BE2C (cell line): ENCODE measurements at regions not wholly inside any gene's neighbourhood (a gene's known extent, or its start where the extent isn't known, plus 50 kb on each side); places are given as distances from the start of the nearest gene placed in this dataset.

Experiments
- DNase-seq: peaks from one replicate; pipeline ENCODE4 v3.0.0-alpha.2; 2020
- H3K27me3 ChIP-seq: fragments of 250-450 bp; sonication (Bioruptor Pico); 2 replicates; pipeline ENCODE4 v1.5.1; 2020; ENCODE audit warnings: mild to moderate bottlenecking
- H3K36me3 ChIP-seq: fragments of 250-450 bp; sonication (Bioruptor Pico); 2 replicates; pipeline ENCODE4 v1.5.1; 2020; ENCODE audit warnings: mild to moderate bottlenecking
- H3K4me1 ChIP-seq: fragments of 250-450 bp; sonication (Bioruptor Pico); 2 replicates; pipeline ENCODE4 v1.5.1; 2020
- H3K4me3 ChIP-seq: 2 replicates; pipeline ENCODE4 v1.5.1; 2011; ENCODE audit warnings: low read depth, low read length
- H3K9me3 ChIP-seq: fragments of 250-450 bp; sonication (Bioruptor Pico); 2 replicates; pipeline ENCODE4 v1.5.1; 2020
- TF ChIP-seq, protein P1 (sequence below): IDR thresholded peaks from 2 replicates; pipeline ENCODE4 v1.5.1; 2012; ENCODE audit warnings: mild to moderate bottlenecking, low read depth, low read length

DNA sequence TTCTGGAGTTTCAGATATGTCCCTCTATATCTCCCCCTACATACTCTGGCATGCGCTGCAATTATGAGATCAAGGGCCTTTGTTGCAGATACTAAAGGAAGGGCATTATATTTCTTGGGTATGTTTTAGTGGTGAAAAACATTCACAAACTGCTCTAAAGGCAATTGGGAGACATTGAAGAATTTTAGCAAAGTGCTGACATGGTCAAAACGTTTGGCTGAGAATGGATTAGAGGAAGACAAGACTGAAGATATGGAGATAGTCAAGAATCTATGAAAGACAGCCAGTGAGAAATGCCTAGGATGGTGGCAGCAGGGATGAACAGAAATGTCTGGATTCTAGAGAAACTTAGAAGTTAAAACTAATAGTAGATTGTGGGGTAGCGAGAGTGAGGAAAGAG, 104.5 kb upstream of the CABCOCO1 start:
- Histone ChIP-seq H3K4me1 (no peaks in the 10 kb centered on the region), H3K36me3 (no peaks in the 10 kb centered on the region), H3K27me3 (no peaks in the 10 kb centered on the region), H3K4me3 (no peak overlapping the region), H3K9me3 (no peaks in the 10 kb centered on the region)
- DNase-seq, result no peak
- TF ChIP-seq, protein P1, sequence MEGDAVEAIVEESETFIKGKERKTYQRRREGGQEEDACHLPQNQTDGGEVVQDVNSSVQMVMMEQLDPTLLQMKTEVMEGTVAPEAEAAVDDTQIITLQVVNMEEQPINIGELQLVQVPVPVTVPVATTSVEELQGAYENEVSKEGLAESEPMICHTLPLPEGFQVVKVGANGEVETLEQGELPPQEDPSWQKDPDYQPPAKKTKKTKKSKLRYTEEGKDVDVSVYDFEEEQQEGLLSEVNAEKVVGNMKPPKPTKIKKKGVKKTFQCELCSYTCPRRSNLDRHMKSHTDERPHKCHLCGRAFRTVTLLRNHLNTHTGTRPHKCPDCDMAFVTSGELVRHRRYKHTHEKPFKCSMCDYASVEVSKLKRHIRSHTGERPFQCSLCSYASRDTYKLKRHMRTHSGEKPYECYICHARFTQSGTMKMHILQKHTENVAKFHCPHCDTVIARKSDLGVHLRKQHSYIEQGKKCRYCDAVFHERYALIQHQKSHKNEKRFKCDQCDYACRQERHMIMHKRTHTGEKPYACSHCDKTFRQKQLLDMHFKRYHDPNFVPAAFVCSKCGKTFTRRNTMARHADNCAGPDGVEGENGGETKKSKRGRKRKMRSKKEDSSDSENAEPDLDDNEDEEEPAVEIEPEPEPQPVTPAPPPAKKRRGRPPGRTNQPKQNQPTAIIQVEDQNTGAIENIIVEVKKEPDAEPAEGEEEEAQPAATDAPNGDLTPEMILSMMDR, result no peak

DNA sequence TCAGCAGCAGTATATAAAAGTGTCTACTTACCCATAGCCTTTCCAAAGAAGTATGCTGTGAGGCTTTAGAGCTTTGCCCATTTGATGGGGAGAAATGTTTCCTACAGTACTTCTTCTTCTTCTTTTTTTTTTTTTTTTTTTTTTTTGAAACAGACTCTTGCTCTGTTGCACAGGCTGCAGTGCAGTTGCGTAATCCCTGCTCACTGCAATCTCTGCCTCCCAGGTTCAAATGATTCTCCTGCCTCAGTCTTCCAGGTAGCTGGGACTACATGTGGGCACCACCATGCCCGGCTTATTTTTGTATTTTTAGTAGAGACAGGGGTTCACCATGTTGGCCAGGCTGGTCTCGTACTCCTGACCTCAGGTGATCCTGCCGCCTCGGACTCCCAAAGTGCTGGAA, 101.7 kb upstream of the TMEM26 start:
- TF ChIP-seq, protein P1, result no peak
- no peak for DNase-seq
- Histone ChIP-seq H3K4me3 (no peak overlapping the region), H3K36me3 (no peaks in the 10 kb centered on the region), H3K27me3 (no peaks in the 10 kb centered on the region), H3K4me1 (no peaks in the 10 kb centered on the region), H3K9me3 (no peaks in the 10 kb centered on the region)

DNA sequence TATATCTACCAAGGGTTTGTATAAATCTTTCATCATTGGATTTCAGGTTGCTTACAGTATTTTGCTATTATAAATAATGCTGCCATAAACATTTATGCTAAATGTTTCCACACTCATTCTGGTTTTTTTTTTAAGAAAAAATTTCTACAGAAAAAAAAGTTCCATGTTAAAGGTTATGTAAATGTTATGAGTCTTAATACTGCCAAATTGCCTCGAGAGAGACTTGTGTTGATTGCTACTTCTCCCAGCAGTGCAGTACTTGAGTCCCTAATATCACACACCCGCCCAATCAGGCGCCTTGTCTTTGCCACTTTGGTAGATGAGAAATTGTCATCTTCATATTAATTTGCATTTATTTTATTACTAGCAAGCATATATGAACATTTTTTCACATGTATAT, 96.7 kb upstream of the TMEM26 start:
- Histone ChIP-seq H3K36me3 (no peaks in the 10 kb centered on the region), H3K4me3 (no peak overlapping the region), H3K4me1 (no peaks in the 10 kb centered on the region), H3K9me3 (no peaks in the 10 kb centered on the region), H3K27me3 (no peaks in the 10 kb centered on the region)
- TF ChIP-seq, protein P1, result no peak
- no peak for DNase-seq

DNA sequence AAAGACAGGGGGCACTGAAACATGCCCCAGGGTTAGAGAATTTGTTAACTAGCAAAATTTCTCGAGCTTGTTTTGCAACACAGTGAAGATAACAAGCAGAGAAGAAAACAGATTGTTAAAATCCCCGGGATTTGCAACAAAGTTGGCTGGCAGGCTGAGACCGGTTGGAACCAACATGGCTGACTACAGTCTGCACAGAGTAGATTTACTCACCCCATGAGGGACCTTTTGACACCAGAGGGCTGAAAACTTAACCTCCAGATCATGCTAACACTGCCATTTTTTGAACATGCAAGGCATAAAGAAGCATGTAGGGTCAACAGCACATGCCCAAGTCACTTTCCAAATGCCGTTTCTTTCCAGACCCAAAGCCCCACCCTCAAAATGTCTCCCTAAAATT, 95.2 kb upstream of the TMEM26 start:
- no peaks in the 10 kb centered on the region for H3K36me3 ChIP-seq
- TF ChIP-seq, protein P1, result no peak
- H3K27me3 ChIP-seq, result no peaks in the 10 kb centered on the region
- no peak for DNase-seq
- no peak overlapping the region for H3K4me3 ChIP-seq
- H3K4me1 ChIP-seq, result no peaks in the 10 kb centered on the region
- H3K9me3 ChIP-seq, result no peaks in the 10 kb centered on the region

DNA sequence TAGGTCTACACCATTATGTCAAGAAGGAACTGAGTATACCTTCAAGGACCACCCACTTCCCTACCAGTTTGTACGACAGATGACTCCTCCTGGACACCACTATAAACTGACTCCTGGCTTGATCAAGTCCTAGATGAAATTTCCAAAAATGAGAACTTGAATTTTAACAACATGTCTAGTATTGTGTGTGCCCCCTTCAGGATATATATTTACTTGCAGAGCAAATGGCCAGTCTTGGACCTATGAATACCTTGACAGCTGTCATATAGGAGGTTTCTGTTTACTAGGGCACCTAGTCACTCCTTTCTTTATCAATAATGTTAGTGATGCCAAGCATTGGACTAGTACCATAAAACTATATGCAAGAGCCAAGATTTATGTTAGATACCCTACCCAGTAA, 94.1 kb upstream of the TMEM26 start:
- Histone ChIP-seq H3K27me3 (no peaks in the 10 kb centered on the region), H3K36me3 (no peaks in the 10 kb centered on the region), H3K4me3 (no peak overlapping the region), H3K9me3 (no peaks in the 10 kb centered on the region), H3K4me1 (no peaks in the 10 kb centered on the region)
- TF ChIP-seq, protein P1, result no peak
- no peak for DNase-seq

DNA sequence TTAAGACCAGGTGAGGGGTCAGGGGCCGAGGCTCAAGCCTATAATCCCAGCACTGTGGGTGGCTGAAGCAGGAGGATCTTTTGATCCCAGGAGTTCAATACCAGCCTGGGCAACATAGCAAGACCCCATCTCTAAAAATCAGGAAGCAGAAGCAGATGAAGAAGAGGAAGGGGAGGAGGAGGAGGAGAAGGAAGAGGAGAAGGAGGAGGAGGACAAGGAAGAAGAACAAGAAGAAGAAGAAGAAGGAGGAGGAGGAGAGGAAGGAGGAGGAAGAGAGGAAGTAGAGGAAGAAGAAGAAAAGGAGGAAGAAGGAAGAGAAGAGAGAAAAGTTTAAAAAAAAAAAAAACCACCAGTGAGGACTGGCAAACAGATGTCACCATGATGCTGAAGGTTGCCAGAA, 92.0 kb upstream of the TMEM26 start:
- no peak overlapping the region for H3K4me3 ChIP-seq
- no peaks in the 10 kb centered on the region for H3K4me1 ChIP-seq
- H3K9me3 ChIP-seq, result no peaks in the 10 kb centered on the region
- no peaks in the 10 kb centered on the region for H3K27me3 ChIP-seq
- no peak for DNase-seq
- no peaks in the 10 kb centered on the region for H3K36me3 ChIP-seq
- TF ChIP-seq, protein P1, result no peak
